Prostate gland (tissue), 2 donors: ENCODE measurements at regions not wholly inside any gene's neighbourhood (a gene's known extent, or its start where the extent isn't known, plus 50 kb on each side); places are given as distances from the start of the nearest gene placed in this dataset.

Experiments
- CTCF ChIP-seq, 4 experiments: fragments of 200-600 bp in 2 of 4; fragments of 450-650 bp in 2 of 4; sonication (generic) in 2 of 4; IDR thresholded peaks; 1 replicate in 3 of 4; 2 replicates in 1 of 4; pipeline ENCODE4 v1.5.1; 2016 to 2019; ENCODE audit warnings: antibody characterized with exemption in 4 of 4, mild to moderate bottlenecking in 2 of 4, moderate library complexity in 2 of 4
- POLR2AphosphoS5 ChIP-seq: sonication (generic); formaldehyde crosslinking; IDR thresholded peaks from one replicate; pipeline ENCODE4 v1.6.1; 2017; ENCODE audit warnings: antibody characterized with exemption

GRCh38 chr7:131164025-131164925 lies 163.4 kb upstream of the MKLN1 start:
- no peak for TF ChIP-seq CTCF (IDR thresholded peaks at IDR 0.05)
- no peak for TF ChIP-seq POLR2AphosphoS5
